ENCODE measurements at regions not wholly inside any gene's neighbourhood (a gene's known extent, or its start where the extent isn't known, plus 50 kb on each side); places are given as distances from the start of the nearest gene placed in this dataset.

- no peak overlapping the region for H3K27ac ChIP-seq
- TF ChIP-seq, protein P1, sequence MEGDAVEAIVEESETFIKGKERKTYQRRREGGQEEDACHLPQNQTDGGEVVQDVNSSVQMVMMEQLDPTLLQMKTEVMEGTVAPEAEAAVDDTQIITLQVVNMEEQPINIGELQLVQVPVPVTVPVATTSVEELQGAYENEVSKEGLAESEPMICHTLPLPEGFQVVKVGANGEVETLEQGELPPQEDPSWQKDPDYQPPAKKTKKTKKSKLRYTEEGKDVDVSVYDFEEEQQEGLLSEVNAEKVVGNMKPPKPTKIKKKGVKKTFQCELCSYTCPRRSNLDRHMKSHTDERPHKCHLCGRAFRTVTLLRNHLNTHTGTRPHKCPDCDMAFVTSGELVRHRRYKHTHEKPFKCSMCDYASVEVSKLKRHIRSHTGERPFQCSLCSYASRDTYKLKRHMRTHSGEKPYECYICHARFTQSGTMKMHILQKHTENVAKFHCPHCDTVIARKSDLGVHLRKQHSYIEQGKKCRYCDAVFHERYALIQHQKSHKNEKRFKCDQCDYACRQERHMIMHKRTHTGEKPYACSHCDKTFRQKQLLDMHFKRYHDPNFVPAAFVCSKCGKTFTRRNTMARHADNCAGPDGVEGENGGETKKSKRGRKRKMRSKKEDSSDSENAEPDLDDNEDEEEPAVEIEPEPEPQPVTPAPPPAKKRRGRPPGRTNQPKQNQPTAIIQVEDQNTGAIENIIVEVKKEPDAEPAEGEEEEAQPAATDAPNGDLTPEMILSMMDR (IDR thresholded peaks at IDR 0.05), result no peak
- no peak for TF ChIP-seq ZFX (IDR thresholded peaks at IDR 0.05; ENCODE audit: borderline replicate concordance)
These were observed 799.5 kb upstream of the SEMA6D start for GRCh38 chr15:46917721-46918252.

DNA sequence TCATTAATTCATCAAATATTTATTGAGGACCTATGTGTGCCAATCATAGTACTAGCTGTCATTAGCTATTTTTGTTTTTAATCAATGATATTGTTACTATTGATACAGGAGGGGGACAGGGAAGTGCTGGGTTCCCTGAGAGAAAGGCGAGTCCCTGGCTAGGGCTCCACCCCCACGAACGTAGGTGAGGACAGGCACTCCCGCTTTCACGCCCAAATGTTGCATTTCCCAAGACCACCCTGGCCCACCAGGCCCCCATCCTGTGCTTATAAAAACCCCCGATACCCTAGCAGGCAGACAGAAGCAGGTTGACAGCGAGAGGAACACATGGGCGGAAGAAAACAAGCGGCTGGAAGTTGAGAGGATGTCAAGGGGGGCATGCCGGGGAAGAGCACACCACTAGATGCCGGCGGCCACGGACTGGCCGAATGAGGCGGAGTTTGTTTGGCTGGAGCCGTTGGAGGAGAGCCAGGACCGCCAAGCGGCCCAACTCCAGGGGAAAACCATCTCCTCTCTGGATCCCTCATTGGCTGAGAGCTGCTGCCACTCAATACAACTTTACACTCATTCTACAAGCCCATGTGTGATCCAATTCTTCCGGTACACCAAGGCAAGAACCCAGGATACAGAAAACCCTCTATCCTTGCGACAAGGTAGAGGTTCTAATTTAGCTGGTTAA lies 798.7 kb upstream of the SEMA6D start:
- no peak for TF ChIP-seq ZFX (IDR thresholded peaks at IDR 0.05; ENCODE audit: borderline replicate concordance)
- TF ChIP-seq, protein P1 (IDR thresholded peaks at IDR 0.05), result no peak
- no peak overlapping the region for H3K27ac ChIP-seq

DNA sequence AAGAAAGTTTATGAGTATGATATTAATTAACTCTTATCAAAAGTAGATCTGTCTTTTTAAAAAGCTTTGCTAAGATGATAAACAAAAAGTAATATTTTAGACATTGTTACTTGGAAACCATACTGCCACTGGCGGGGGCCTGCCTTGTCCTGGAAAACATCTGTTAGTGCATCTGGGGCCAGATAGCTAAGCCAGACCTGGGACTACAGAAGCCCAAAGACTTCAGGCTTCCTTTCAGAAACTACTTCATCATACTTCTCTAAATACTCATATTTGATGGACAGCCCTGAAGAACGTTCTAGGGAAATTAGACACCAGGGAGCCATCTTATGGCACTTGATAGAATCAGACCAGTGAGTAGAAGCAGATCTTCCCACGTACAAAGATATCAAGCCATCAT lies 795.4 kb upstream of the SEMA6D start:
- H3K27ac ChIP-seq, result no peak overlapping the region
- no peak for TF ChIP-seq ZFX (IDR thresholded peaks at IDR 0.05; ENCODE audit: borderline replicate concordance)
- TF ChIP-seq, protein P1 (IDR thresholded peaks at IDR 0.05), result no peak

DNA sequence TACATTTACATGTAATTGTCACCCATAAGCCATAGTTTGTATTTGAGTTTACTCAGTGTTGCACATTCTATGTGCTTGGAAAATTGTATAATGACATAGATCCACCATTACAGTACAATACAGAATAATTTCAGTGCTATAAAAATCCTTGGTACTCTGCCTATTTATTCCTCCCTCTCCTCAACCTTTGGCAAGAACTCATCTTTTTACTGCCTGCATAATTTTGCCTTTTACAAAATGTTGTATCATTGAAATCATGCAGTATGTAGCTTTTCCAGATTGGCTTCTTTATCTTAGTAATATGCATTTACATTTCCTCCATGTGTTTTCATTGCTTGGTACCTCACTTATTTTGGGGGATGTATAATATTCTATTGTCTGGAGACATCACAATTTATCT lies 786.9 kb upstream of the SEMA6D start:
- no peak overlapping the region for H3K27ac ChIP-seq
- TF ChIP-seq ZFX (IDR thresholded peaks at IDR 0.05; ENCODE audit: borderline replicate concordance), result no peak
- TF ChIP-seq, protein P1 (IDR thresholded peaks at IDR 0.05), result no peak

GRCh38 chr15:46933332-46933731 lies 784.0 kb upstream of the SEMA6D start:
- no peak overlapping the region for H3K27ac ChIP-seq

GRCh38 chr15:46934851-46935250 lies 782.5 kb upstream of the SEMA6D start:
- H3K27ac ChIP-seq, result no peak overlapping the region

More at GRCh38 chr15:46933332-46933731, 784.0 kb upstream of the SEMA6D start:
- no peak for TF ChIP-seq ZFX (IDR thresholded peaks at IDR 0.05; ENCODE audit: borderline replicate concordance)
- TF ChIP-seq, protein P1 (IDR thresholded peaks at IDR 0.05), result no peak

DNA sequence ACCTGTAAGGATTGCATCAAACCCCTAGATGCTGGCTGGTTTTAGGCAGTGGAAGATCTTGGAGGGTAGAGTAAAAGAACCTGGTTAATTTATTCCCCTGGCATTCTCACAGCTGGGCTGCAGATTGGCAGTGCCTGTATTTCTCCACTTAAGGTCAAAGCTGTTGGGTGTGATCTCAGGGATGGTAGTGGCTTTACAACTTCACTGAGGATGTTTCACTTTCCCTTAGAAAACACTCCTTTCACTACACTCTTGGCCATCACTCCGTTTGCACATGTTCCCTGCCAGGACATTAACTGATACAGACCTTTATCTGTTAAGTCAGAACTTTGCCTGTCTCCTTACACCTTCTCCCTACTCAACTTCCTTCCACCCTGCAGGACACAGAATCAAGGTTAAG lies 779.1 kb upstream of the SEMA6D start:
- TF ChIP-seq, protein P1 (IDR thresholded peaks at IDR 0.05), result no peak
- TF ChIP-seq ZFX (IDR thresholded peaks at IDR 0.05; ENCODE audit: borderline replicate concordance), result no peak
- H3K27ac ChIP-seq, result no peak overlapping the region

More at GRCh38 chr15:46934851-46935250, 782.5 kb upstream of the SEMA6D start:
- TF ChIP-seq ZFX (IDR thresholded peaks at IDR 0.05; ENCODE audit: borderline replicate concordance), result no peak
- TF ChIP-seq, protein P1 (IDR thresholded peaks at IDR 0.05), result no peak
